ENCODE measurements at regions not wholly inside any gene's neighbourhood (a gene's known extent, or its start where the extent isn't known, plus 50 kb on each side); places are given as distances from the start of the nearest gene placed in this dataset.

DNA sequence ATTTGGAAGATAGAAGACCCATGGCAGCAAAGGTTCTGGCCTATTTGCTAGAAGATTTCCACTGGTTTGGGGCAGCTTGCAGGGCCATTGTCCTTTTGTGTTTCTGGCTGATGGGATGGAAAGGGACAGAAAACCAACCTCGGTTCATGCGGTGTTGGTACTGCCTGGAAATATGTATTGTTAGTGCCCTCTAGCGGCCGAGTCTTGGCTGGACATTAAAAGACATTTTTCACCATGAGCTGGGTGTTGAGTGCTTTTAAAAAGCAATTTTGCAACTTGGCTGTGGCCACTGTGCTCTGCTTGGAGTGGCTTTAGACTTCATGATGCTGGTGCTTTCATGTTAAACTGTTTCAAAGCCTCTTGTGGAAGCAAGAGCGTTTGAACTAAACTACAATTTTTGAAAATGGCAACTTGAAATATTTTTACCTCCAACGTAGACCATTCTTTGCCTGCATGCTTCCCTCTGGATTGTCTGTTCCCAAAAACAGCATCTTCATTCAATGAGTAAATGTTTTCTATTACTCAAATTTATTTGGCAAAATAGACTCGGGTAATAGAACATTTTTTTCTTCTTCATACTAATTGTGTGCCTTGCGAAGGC lies 102.7 kb upstream of the TBX5 start:
- ChIA-PET POLR2A (no interaction called here), CTCF (interaction anchor here (0.6 to 2.2 kb wide), 54 partner anchors 10 to 1856 kb away, joined by 3 to 35 read pairs (median 4); partner anchors contain the start of genes RBM19 and TBX5)
- no peak for TF ChIP-seq SP1 (CRISPR knock-in tag; conservative IDR thresholded peaks at IDR 0.05)
- TF ChIP-seq, protein P1, sequence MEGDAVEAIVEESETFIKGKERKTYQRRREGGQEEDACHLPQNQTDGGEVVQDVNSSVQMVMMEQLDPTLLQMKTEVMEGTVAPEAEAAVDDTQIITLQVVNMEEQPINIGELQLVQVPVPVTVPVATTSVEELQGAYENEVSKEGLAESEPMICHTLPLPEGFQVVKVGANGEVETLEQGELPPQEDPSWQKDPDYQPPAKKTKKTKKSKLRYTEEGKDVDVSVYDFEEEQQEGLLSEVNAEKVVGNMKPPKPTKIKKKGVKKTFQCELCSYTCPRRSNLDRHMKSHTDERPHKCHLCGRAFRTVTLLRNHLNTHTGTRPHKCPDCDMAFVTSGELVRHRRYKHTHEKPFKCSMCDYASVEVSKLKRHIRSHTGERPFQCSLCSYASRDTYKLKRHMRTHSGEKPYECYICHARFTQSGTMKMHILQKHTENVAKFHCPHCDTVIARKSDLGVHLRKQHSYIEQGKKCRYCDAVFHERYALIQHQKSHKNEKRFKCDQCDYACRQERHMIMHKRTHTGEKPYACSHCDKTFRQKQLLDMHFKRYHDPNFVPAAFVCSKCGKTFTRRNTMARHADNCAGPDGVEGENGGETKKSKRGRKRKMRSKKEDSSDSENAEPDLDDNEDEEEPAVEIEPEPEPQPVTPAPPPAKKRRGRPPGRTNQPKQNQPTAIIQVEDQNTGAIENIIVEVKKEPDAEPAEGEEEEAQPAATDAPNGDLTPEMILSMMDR (IDR thresholded peaks at IDR 0.05), result peak; percentile 68
- no peaks in the 10 kb centered on the region for H3K9me3 Mint-ChIP-seq
- no peak overlapping the region for H3K4me3 Mint-ChIP-seq
- peaks cover 23% of the 10 kb centered on the region for H3K27me3 Mint-ChIP-seq (ENCODE audit: low read depth)
- ATAC-seq (peak; percentile 81), DNase-seq (ENCODE audit: low spot score) (peak; percentile 80)
- H3K36me3 Mint-ChIP-seq, result no peaks in the 10 kb centered on the region
- H3K4me1 Mint-ChIP-seq, result no peaks in the 10 kb centered on the region
- no peak overlapping the region for H3K27ac Mint-ChIP-seq

DNA sequence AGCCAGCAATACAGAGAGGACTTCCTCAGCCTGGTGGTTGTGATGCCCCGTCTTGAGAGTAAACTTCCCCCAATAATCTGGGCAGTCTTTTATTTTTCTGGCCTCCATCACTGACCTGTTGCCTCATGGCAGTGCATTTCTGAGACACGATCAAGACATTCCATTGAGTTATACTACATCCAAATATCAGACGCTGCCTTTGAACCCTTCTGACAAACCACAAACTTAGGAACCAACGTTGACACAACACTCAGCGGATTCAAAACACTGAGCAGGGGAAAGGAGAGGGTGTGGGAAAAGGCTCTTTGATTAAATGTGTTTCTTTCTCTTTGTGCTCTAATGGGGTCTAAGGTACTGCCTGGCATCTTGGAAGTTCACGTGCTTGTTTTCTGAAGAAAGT lies 100.7 kb upstream of the TBX5 start:
- no peaks in the 10 kb centered on the region for H3K9me3 Mint-ChIP-seq
- peaks cover 43% of the 10 kb centered on the region for H3K27me3 Mint-ChIP-seq (ENCODE audit: low read depth)
- DNase-seq (ENCODE audit: low spot score), result no peak
- ATAC-seq, result no peak
- H3K36me3 Mint-ChIP-seq, result no peaks in the 10 kb centered on the region
- H3K4me3 Mint-ChIP-seq, result no peak overlapping the region
- no peak for TF ChIP-seq ZNF138 (CRISPR knock-in tag; conservative IDR thresholded peaks at IDR 0.05)
- no peak overlapping the region for H3K27ac Mint-ChIP-seq
- POLR2A ChIA-PET, result no interaction called here
- peaks cover 1% of the 10 kb centered on the region for H3K4me1 Mint-ChIP-seq
- CTCF ChIA-PET, result interaction anchor here (2.2 kb wide), 1 partner anchor 340 kb away, joined by 34 read pairs; no protein-coding TSS in a partner anchor

DNA sequence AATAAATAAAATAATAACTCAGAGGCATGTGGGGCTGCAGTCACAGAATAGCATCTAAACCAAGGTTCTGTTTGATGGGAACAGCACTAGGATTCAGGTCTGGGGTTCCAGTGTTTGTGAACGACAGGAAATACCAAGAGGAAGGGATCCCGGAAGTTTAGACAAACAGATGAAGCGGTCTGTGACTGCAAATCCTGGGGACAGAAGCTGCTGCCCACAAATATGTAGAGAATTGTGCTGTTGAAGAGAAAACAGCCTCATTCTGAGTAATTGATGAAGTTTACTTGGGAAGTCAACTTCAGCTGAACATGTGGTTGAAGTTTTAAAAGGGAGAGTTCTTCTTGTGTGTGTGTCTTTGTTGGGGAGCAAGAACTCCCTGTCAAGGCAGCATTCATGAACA lies 98.4 kb upstream of the TBX5 start:
- TF ChIP-seq ZNF219 (CRISPR knock-in tag; IDR thresholded peaks at IDR 0.05; ENCODE audit: borderline replicate concordance), result no peak
- TF ChIP-seq EMX1 (CRISPR knock-in tag; IDR thresholded peaks at IDR 0.05), result no peak
- TF ChIP-seq ZNF671 (CRISPR knock-in tag; IDR thresholded peaks at IDR 0.05), result no peak
- TF ChIP-seq FOXK1 (CRISPR knock-in tag; IDR thresholded peaks at IDR 0.05), result no peak
- TF ChIP-seq, protein P2, sequence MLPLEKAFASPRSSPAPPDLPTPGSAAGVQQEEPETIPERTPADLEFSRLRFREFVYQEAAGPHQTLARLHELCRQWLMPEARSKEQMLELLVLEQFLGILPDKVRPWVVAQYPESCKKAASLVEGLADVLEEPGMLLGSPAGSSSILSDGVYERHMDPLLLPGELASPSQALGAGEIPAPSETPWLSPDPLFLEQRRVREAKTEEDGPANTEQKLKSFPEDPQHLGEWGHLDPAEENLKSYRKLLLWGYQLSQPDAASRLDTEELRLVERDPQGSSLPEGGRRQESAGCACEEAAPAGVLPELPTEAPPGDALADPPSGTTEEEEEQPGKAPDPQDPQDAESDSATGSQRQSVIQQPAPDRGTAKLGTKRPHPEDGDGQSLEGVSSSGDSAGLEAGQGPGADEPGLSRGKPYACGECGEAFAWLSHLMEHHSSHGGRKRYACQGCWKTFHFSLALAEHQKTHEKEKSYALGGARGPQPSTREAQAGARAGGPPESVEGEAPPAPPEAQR (CRISPR knock-in tag; IDR thresholded peaks at IDR 0.05), result no peak
- TF ChIP-seq, protein P3, sequence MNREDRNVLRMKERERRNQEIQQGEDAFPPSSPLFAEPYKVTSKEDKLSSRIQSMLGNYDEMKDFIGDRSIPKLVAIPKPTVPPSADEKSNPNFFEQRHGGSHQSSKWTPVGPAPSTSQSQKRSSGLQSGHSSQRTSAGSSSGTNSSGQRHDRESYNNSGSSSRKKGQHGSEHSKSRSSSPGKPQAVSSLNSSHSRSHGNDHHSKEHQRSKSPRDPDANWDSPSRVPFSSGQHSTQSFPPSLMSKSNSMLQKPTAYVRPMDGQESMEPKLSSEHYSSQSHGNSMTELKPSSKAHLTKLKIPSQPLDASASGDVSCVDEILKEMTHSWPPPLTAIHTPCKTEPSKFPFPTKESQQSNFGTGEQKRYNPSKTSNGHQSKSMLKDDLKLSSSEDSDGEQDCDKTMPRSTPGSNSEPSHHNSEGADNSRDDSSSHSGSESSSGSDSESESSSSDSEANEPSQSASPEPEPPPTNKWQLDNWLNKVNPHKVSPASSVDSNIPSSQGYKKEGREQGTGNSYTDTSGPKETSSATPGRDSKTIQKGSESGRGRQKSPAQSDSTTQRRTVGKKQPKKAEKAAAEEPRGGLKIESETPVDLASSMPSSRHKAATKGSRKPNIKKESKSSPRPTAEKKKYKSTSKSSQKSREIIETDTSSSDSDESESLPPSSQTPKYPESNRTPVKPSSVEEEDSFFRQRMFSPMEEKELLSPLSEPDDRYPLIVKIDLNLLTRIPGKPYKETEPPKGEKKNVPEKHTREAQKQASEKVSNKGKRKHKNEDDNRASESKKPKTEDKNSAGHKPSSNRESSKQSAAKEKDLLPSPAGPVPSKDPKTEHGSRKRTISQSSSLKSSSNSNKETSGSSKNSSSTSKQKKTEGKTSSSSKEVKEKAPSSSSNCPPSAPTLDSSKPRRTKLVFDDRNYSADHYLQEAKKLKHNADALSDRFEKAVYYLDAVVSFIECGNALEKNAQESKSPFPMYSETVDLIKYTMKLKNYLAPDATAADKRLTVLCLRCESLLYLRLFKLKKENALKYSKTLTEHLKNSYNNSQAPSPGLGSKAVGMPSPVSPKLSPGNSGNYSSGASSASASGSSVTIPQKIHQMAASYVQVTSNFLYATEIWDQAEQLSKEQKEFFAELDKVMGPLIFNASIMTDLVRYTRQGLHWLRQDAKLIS (CRISPR knock-in tag; IDR thresholded peaks at IDR 0.05; ENCODE audit: borderline replicate concordance), result no peak
- TF ChIP-seq, protein P4, sequence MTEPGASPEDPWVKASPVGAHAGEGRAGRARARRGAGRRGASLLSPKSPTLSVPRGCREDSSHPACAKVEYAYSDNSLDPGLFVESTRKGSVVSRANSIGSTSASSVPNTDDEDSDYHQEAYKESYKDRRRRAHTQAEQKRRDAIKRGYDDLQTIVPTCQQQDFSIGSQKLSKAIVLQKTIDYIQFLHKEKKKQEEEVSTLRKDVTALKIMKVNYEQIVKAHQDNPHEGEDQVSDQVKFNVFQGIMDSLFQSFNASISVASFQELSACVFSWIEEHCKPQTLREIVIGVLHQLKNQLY (CRISPR knock-in tag; IDR thresholded peaks at IDR 0.05), result no peak
- TF ChIP-seq, protein P5, sequence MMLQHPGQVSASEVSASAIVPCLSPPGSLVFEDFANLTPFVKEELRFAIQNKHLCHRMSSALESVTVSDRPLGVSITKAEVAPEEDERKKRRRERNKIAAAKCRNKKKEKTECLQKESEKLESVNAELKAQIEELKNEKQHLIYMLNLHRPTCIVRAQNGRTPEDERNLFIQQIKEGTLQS (CRISPR knock-in tag; conservative IDR thresholded peaks at IDR 0.05), result no peak
- TF ChIP-seq NFATC4 (CRISPR knock-in tag; IDR thresholded peaks at IDR 0.05), result no peak
- ATAC-seq (no peak), DNase-seq (ENCODE audit: low spot score) (no peak)
- H3K27me3 Mint-ChIP-seq (ENCODE audit: low read depth), result peaks cover 56% of the 10 kb centered on the region
- no peaks in the 10 kb centered on the region for H3K9me3 Mint-ChIP-seq
- H3K36me3 Mint-ChIP-seq, result no peaks in the 10 kb centered on the region
- no peak overlapping the region for H3K4me3 Mint-ChIP-seq
- H3K27ac Mint-ChIP-seq, result no peak overlapping the region
- CTCF ChIA-PET, result no interaction called here
- POLR2A ChIA-PET, result interaction anchor here (0.5 kb wide), 1 partner anchor 505 kb away, joined by 6 read pairs; no protein-coding TSS in a partner anchor
- peaks cover 14% of the 10 kb centered on the region for H3K4me1 Mint-ChIP-seq

Measured in WTC11 (cell line).